ENCODE measurements at regions not wholly inside any gene's neighbourhood (a gene's known extent, or its start where the extent isn't known, plus 50 kb on each side); places are given as distances from the start of the nearest gene placed in this dataset.

GRCh38 chr9:87199278-87199677, 252.0 kb upstream of the GAS1 start (continued):
- TF ChIP-seq CHD7 (IDR thresholded peaks at IDR 0.05; ENCODE audit: insufficient replicate concordance, low read length): no peak
